Panc1 (cell line): ENCODE measurements at regions not wholly inside any gene's neighbourhood (a gene's known extent, or its start where the extent isn't known, plus 50 kb on each side); places are given as distances from the start of the nearest gene placed in this dataset.

Source experiments
- ATAC-seq: fragments of 200-7000 bp; cut with Tn5 transposase; 2 replicates; pipeline ENCODE4 v1.9.1; 2020; ENCODE audit warnings: mild to moderate bottlenecking, moderate library complexity
- BruUV-seq: library from RNA; stranded (reverse); fragments of 400-500 nt; replicated peaks from 2 replicates; lab custom pipeline; 2021; lab: Mats Ljungman, UMichigan
- CTCF ChIA-PET: fragments of 300-600 bp; sonication (Branson Sonifier 250); formaldehyde crosslinking; loops from one replicate; lab custom pipeline; 2022; ENCODE audit warnings: antibody characterized with exemption; lab: Charles Lee
- POLR2A ChIA-PET: fragments of 300-600 bp; sonication (Branson Sonifier 250); formaldehyde crosslinking; loops from one replicate; lab custom pipeline; 2022; ENCODE audit warnings: antibody characterized with exemption; lab: Charles Lee
- DNase-seq: peaks from one replicate; pipeline ENCODE4 v3.0.0-alpha.2; 2010; ENCODE audit warnings: low read depth, low spot score
- H3K27ac ChIP-seq: 2 replicates; pipeline ENCODE4 v1.5.1; 2011; ENCODE audit warnings: mild to moderate bottlenecking, low read length, inconsistent platforms
- H3K27me3 ChIP-seq: fragments of 200-500 bp; sonication (Bioruptor generic); 2 replicates; pipeline ENCODE4 v1.6.0; 2014; ENCODE audit warnings: low read length, inconsistent platforms; ENCODE audit not compliant: control insufficient read depth, insufficient read depth
- H3K36me3 ChIP-seq: fragments of 200-500 bp; sonication (Bioruptor generic); 2 replicates; pipeline ENCODE4 v1.5.1; 2014; ENCODE audit warnings: inconsistent platforms, mild to moderate bottlenecking, low read length, moderate library complexity; ENCODE audit not compliant: control insufficient read depth, insufficient read depth
- H3K4me1 ChIP-seq: 2 replicates; pipeline ENCODE4 v1.5.1; 2011; ENCODE audit warnings: inconsistent platforms, mild to moderate bottlenecking, low read length, moderate library complexity; ENCODE audit not compliant: control insufficient read depth, insufficient read depth
- H3K4me3 ChIP-seq, 2 experiments: 2 replicates each; pipeline ENCODE4 v1.5.1; 2011 to 2012; ENCODE audit warnings: low read depth in 2 of 2, low read length in 2 of 2, mild to moderate bottlenecking in 2 of 2, inconsistent platforms in 1 of 2, moderate library complexity in 1 of 2
- H3K9me3 ChIP-seq: fragments of 200-500 bp; sonication (Bioruptor generic); 2 replicates; pipeline ENCODE4 v1.5.1; 2014; ENCODE audit warnings: low read depth, mild to moderate bottlenecking, inconsistent platforms, low read length, moderate library complexity; ENCODE audit not compliant: control insufficient read depth, insufficient read depth
- POLR2AphosphoS5 ChIP-seq: IDR thresholded peaks from 2 replicates; pipeline ENCODE4 v1.6.1; 2012; ENCODE audit warnings: mild to moderate bottlenecking, low read depth, low read length, moderate library complexity
- SIN3A ChIP-seq: IDR thresholded peaks from 2 replicates; pipeline ENCODE4 v1.6.1; 2012; ENCODE audit warnings: low read depth, mild to moderate bottlenecking, low read length, moderate library complexity, borderline replicate concordance; ENCODE audit not compliant: insufficient read depth
- TCF7L2 ChIP-seq: IDR thresholded peaks from 2 replicates; pipeline ENCODE4 v1.6.1; 2011; ENCODE audit warnings: mild to moderate bottlenecking, low read depth, low read length, inconsistent platforms
- in situ Hi-C: cut with HindIII; loops from 2 replicates; pipeline ENCODE4 v1.10.0; 2016; ENCODE audit warnings: low sequenced_read_pairs, low pct_unique_long_range_greater_than_20kb
- intact Hi-C: fragments of 100-400 bp; cut with micrococcal nuclease; formaldehyde crosslinking; loops from one replicate; pipeline ENCODE4 v1.10.0; 2022; ENCODE audit not compliant: unreplicated experiment
- TF ChIP-seq, protein P1 (sequence below): fragments of 450-650 bp; IDR thresholded peaks from 2 replicates; pipeline ENCODE4 v1.5.1; 2017; ENCODE audit warnings: mild to moderate bottlenecking
- TF ChIP-seq, protein P2 (sequence below), 2 experiments: IDR thresholded peaks; 2 replicates each; pipeline ENCODE4 v1.6.1; 2011 to 2012; ENCODE audit warnings: low read depth in 2 of 2, control low read depth in 1 of 2, low read length in 1 of 2, mild to moderate bottlenecking in 1 of 2, moderate library complexity in 1 of 2; ENCODE audit not compliant: insufficient read depth in 1 of 2

DNA sequence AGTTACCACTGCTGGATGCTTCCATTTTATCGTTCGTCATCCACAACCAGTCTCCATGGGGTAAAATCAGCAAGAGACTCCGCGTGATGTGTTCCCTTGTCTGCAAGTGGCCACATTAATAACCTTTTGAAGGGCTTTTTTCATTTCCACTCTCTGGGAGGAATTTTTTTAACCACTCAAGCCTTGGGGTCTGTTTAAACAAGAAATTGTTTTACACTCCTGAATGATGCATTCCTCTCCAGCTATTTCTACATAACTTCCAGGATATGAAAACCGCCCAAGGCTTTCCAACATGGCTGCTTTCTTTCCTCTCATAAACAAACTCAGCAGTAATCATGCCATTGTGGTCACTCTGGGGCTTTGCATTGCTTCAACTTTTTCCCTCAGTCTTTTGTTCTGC lies 217.2 kb upstream of the DAPK1 start:
- CTCF ChIA-PET, result no interaction called here
- TF ChIP-seq TCF7L2 (no peak), SIN3A (no peak), POLR2AphosphoS5 (no peak)
- TF ChIP-seq, protein P1, sequence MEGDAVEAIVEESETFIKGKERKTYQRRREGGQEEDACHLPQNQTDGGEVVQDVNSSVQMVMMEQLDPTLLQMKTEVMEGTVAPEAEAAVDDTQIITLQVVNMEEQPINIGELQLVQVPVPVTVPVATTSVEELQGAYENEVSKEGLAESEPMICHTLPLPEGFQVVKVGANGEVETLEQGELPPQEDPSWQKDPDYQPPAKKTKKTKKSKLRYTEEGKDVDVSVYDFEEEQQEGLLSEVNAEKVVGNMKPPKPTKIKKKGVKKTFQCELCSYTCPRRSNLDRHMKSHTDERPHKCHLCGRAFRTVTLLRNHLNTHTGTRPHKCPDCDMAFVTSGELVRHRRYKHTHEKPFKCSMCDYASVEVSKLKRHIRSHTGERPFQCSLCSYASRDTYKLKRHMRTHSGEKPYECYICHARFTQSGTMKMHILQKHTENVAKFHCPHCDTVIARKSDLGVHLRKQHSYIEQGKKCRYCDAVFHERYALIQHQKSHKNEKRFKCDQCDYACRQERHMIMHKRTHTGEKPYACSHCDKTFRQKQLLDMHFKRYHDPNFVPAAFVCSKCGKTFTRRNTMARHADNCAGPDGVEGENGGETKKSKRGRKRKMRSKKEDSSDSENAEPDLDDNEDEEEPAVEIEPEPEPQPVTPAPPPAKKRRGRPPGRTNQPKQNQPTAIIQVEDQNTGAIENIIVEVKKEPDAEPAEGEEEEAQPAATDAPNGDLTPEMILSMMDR, result no peak
- TF ChIP-seq, protein P2, sequence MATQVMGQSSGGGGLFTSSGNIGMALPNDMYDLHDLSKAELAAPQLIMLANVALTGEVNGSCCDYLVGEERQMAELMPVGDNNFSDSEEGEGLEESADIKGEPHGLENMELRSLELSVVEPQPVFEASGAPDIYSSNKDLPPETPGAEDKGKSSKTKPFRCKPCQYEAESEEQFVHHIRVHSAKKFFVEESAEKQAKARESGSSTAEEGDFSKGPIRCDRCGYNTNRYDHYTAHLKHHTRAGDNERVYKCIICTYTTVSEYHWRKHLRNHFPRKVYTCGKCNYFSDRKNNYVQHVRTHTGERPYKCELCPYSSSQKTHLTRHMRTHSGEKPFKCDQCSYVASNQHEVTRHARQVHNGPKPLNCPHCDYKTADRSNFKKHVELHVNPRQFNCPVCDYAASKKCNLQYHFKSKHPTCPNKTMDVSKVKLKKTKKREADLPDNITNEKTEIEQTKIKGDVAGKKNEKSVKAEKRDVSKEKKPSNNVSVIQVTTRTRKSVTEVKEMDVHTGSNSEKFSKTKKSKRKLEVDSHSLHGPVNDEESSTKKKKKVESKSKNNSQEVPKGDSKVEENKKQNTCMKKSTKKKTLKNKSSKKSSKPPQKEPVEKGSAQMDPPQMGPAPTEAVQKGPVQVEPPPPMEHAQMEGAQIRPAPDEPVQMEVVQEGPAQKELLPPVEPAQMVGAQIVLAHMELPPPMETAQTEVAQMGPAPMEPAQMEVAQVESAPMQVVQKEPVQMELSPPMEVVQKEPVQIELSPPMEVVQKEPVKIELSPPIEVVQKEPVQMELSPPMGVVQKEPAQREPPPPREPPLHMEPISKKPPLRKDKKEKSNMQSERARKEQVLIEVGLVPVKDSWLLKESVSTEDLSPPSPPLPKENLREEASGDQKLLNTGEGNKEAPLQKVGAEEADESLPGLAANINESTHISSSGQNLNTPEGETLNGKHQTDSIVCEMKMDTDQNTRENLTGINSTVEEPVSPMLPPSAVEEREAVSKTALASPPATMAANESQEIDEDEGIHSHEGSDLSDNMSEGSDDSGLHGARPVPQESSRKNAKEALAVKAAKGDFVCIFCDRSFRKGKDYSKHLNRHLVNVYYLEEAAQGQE (IDR thresholded peaks at IDR 0.05; ENCODE audit: insufficient read depth in 1 of 2, low read depth in 2 of 2, low read length in 1 of 2), result no peak
- no TSS peak for BruUV-seq
- POLR2A ChIA-PET, result no interaction called here
- no peak overlapping the region for H3K27ac ChIP-seq
- in situ Hi-C loops, result no loop called here
- ATAC-seq (no peak), DNase-seq (no peak)
- H3K4me1 ChIP-seq, result no peaks in the 10 kb centered on the region
- H3K36me3 ChIP-seq, result no peaks in the 10 kb centered on the region
- H3K9me3 ChIP-seq, result no peaks in the 10 kb centered on the region
- H3K4me3 ChIP-seq, result no peak overlapping the region
- intact Hi-C loops, result no loop called here
- H3K27me3 ChIP-seq, result no peaks in the 10 kb centered on the region

DNA sequence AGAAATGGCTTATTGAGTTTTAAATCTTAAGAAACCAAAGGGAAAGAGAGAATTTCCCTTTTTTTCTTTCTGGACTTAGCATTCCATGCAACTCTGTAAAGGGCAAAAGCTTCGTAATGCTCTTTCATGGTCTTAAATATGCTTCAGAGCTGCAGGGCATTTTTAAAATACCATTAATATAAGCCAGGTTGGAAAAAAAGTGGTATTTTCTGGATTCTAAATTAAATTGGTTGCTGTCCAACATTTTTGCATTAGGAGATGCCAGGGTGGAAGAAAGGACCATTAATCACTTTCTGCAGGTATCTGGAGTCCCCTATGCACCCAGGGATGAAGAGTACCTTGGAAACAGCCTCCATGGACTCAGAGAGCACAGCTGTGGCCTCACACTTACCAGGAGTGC lies 215.1 kb upstream of the DAPK1 start:
- Histone ChIP-seq H3K27ac (no peak overlapping the region), H3K9me3 (no peaks in the 10 kb centered on the region), H3K4me3 (no peak overlapping the region), H3K4me1 (no peaks in the 10 kb centered on the region), H3K36me3 (no peaks in the 10 kb centered on the region), H3K27me3 (no peaks in the 10 kb centered on the region)
- in situ Hi-C loops, result no loop called here
- BruUV-seq, result no TSS peak
- no peak for ATAC-seq
- no peak for DNase-seq
- ChIA-PET POLR2A (no interaction called here), CTCF (no interaction called here)
- TF ChIP-seq, protein P1, result no peak
- TF ChIP-seq, protein P2 (IDR thresholded peaks at IDR 0.05; ENCODE audit: insufficient read depth in 1 of 2, low read depth in 2 of 2, low read length in 1 of 2), result no peak
- no peak for TF ChIP-seq TCF7L2
- no peak for TF ChIP-seq SIN3A
- no peak for TF ChIP-seq POLR2AphosphoS5
- intact Hi-C loops, result no loop called here
